IPS DF 6.9 (cell line): ENCODE measurements at regions not wholly inside any gene's neighbourhood (a gene's known extent, or its start where the extent isn't known, plus 50 kb on each side); places are given as distances from the start of the nearest gene placed in this dataset.

Experiments
- DNase-seq: peaks from one replicate; pipeline ENCODE4 v3.0.0-alpha.2; 2013; ENCODE audit warnings: low read depth, low spot score
- H3K27ac ChIP-seq: one replicate; pipeline ENCODE4 v1.5.1; 2013; ENCODE audit warnings: low read length, control low read depth
- H3K27me3 ChIP-seq: 2 replicates; pipeline ENCODE4 v1.6.1; 2013; ENCODE audit warnings: mild to moderate bottlenecking, low read length; ENCODE audit not compliant: control insufficient read depth, insufficient read depth
- H3K36me3 ChIP-seq: 2 replicates; pipeline ENCODE4 v1.6.1; 2013; ENCODE audit warnings: low read length; ENCODE audit not compliant: control insufficient read depth, insufficient read depth
- H3K4me1 ChIP-seq: 2 replicates; pipeline ENCODE4 v1.6.1; 2013; ENCODE audit warnings: low read length; ENCODE audit not compliant: control insufficient read depth, insufficient read depth
- H3K4me3 ChIP-seq: 2 replicates; pipeline ENCODE4 v1.5.1; 2013; ENCODE audit warnings: mild to moderate bottlenecking, low read length
- H3K9me3 ChIP-seq: 2 replicates; pipeline ENCODE4 v1.6.1; 2013; ENCODE audit warnings: low read length, inconsistent platforms; ENCODE audit not compliant: control insufficient read depth, insufficient read depth
- WGBS: extraction: QIAGEN DNeasy Blood & Tissue Kit; methylation state at CpG from one replicate; pipeline ENCODE4 v1.1.7; 2013; ENCODE audit warnings: mixed read lengths, missing lambda C conversion rate; ENCODE audit not compliant: insufficient read length, insufficient coverage; 5-methylcytosine and 5-hydroxymethylcytosine counted together

GRCh38 chrX:55142206-55142918, 53.5 kb downstream of the PAGE2 start:
- no peaks in the 10 kb centered on the region for H3K4me1 ChIP-seq
- WGBS: no CpG with 5 or more reads among the region's 3 CpGs
- no peaks in the 10 kb centered on the region for H3K27me3 ChIP-seq
- H3K4me3 ChIP-seq: no peak overlapping the region
- no peaks in the 10 kb centered on the region for H3K9me3 ChIP-seq
- no peaks in the 10 kb centered on the region for H3K36me3 ChIP-seq
- no peak overlapping the region for H3K27ac ChIP-seq
- no peak for DNase-seq

- DNase-seq: no peak
- WGBS: no CpG with 5 or more reads among the region's 6 CpGs
- no peak overlapping the region for H3K4me3 ChIP-seq
- no peaks in the 10 kb centered on the region for H3K4me1 ChIP-seq
- H3K9me3 ChIP-seq: no peaks in the 10 kb centered on the region
- no peaks in the 10 kb centered on the region for H3K36me3 ChIP-seq
- no peak overlapping the region for H3K27ac ChIP-seq
- H3K27me3 ChIP-seq: no peaks in the 10 kb centered on the region
Observed at GRCh38 chrX:55142919-55143310, 54.1 kb downstream of the PAGE2 start.

- H3K27me3 ChIP-seq: no peaks in the 10 kb centered on the region
- DNase-seq: no peak
- no peak overlapping the region for H3K27ac ChIP-seq
- no CpG with 5 or more reads among the region's 2 CpGs for WGBS
- no peaks in the 10 kb centered on the region for H3K9me3 ChIP-seq
- H3K36me3 ChIP-seq: no peaks in the 10 kb centered on the region
- H3K4me1 ChIP-seq: no peaks in the 10 kb centered on the region
- no peak overlapping the region for H3K4me3 ChIP-seq
Observed at GRCh38 chrX:55143621-55144020, 54.8 kb downstream of the PAGE2 start.

GRCh38 chrX:55144697-55145096, 55.9 kb downstream of the PAGE2 start:
- no peaks in the 10 kb centered on the region for H3K27me3 ChIP-seq
- no peak for DNase-seq
- WGBS: no CpG with 5 or more reads among the region's 2 CpGs
- H3K36me3 ChIP-seq: no peaks in the 10 kb centered on the region
- H3K4me1 ChIP-seq: no peaks in the 10 kb centered on the region
- no peaks in the 10 kb centered on the region for H3K9me3 ChIP-seq
- H3K4me3 ChIP-seq: no peak overlapping the region
- no peak overlapping the region for H3K27ac ChIP-seq

GRCh38 chrX:55149242-55149641, 60.4 kb downstream of the PAGE2 start:
- no peak for DNase-seq
- Histone ChIP-seq H3K4me1 (no peaks in the 10 kb centered on the region), H3K27ac (no peak overlapping the region), H3K36me3 (no peaks in the 10 kb centered on the region), H3K27me3 (no peaks in the 10 kb centered on the region), H3K4me3 (no peak overlapping the region), H3K9me3 (no peaks in the 10 kb centered on the region)
- WGBS: no CpG with 5 or more reads among the region's 3 CpGs

GRCh38 chrX:55151199-55151598, 62.4 kb downstream of the PAGE2 start:
- H3K27ac ChIP-seq: no peak overlapping the region
- H3K4me1 ChIP-seq: no peaks in the 10 kb centered on the region
- H3K9me3 ChIP-seq: no peaks in the 10 kb centered on the region
- H3K36me3 ChIP-seq: no peaks in the 10 kb centered on the region
- DNase-seq: no peak
- no peak overlapping the region for H3K4me3 ChIP-seq
- H3K27me3 ChIP-seq: no peaks in the 10 kb centered on the region
- no CpG with 5 or more reads among the region's 5 CpGs for WGBS

GRCh38 chrX:55159551-55159950, 60.6 kb upstream of the PAGE5 start:
- Histone ChIP-seq H3K4me3 (no peak overlapping the region), H3K9me3 (no peaks in the 10 kb centered on the region), H3K27me3 (no peaks in the 10 kb centered on the region), H3K36me3 (no peaks in the 10 kb centered on the region), H3K27ac (no peak overlapping the region), H3K4me1 (no peaks in the 10 kb centered on the region)
- no CpG with 5 or more reads among the region's 3 CpGs for WGBS
- DNase-seq: no peak

GRCh38 chrX:55160685-55161552, 59.2 kb upstream of the PAGE5 start:
- Histone ChIP-seq H3K4me3 (peak overlapping the region; percentile 81; the same call in 1 of the 2 replicates), H3K4me1 (no peaks in the 10 kb centered on the region), H3K36me3 (no peaks in the 10 kb centered on the region), H3K27me3 (no peaks in the 10 kb centered on the region), H3K27ac (no peak overlapping the region), H3K9me3 (no peaks in the 10 kb centered on the region)
- DNase-seq: peak; percentile 16
- no CpG with 5 or more reads among the region's 63 CpGs for WGBS

GRCh38 chrX:55161581-55161980, 58.6 kb upstream of the PAGE5 start:
- Histone ChIP-seq H3K36me3 (no peaks in the 10 kb centered on the region), H3K4me3 (peak overlapping the region; percentile 81; the same call in 1 of the 2 replicates), H3K4me1 (no peaks in the 10 kb centered on the region), H3K27ac (no peak overlapping the region), H3K9me3 (no peaks in the 10 kb centered on the region), H3K27me3 (no peaks in the 10 kb centered on the region)
- no CpG with 5 or more reads among the region's 12 CpGs for WGBS
- no peak for DNase-seq

- H3K4me1 ChIP-seq: no peaks in the 10 kb centered on the region
- no CpG with 5 or more reads among the region's 3 CpGs for WGBS
- no peak for DNase-seq
- H3K9me3 ChIP-seq: no peaks in the 10 kb centered on the region
- H3K27ac ChIP-seq: no peak overlapping the region
- no peaks in the 10 kb centered on the region for H3K36me3 ChIP-seq
- no peaks in the 10 kb centered on the region for H3K27me3 ChIP-seq
- H3K4me3 ChIP-seq: no peak overlapping the region
Observed at GRCh38 chrX:55163171-55163570, 57.0 kb upstream of the PAGE5 start.
